ENCODE measurements at regions not wholly inside any gene's neighbourhood (a gene's known extent, or its start where the extent isn't known, plus 50 kb on each side); places are given as distances from the start of the nearest gene placed in this dataset.

DNA sequence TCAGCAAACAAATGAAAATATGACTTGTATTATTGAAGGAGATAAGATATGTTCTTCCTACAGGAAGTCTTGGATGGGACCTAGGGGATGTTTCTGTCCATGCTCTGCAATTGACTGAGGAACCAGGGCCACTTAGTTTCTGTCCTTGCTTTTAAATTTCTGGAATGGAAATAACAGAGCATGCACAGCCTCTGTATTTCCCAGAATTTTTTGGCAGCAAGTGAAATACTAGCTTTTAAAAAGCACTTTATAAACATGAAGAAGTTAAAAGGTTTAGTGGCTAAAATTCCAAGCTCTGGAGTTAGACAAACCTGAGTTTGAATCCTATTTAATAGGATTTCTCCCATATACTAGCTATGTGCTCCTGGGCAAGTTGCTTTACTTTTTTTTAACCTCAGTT is 127.7 kb upstream of the FZD8 start:
- ATAC-seq (replicated peaks; ENCODE audit: extremely low read depth, poor library complexity, severe bottlenecking) = no peak
- H3K4me1 Mint-ChIP-seq = no peaks in the 10 kb centered on the region
- peaks cover 8% of the 10 kb centered on the region for H3K9me3 Mint-ChIP-seq
- no peak overlapping the region for H3K4me3 Mint-ChIP-seq
- H3K36me3 Mint-ChIP-seq (ENCODE audit: insufficient read depth) = peaks cover 2% of the 10 kb centered on the region
- DNase-seq (ENCODE audit: low spot score in 2 of 2) = no peak
- no peaks in the 10 kb centered on the region for H3K27me3 Mint-ChIP-seq
- H3K27ac Mint-ChIP-seq (ENCODE audit: low read depth) = no peak overlapping the region

DNA sequence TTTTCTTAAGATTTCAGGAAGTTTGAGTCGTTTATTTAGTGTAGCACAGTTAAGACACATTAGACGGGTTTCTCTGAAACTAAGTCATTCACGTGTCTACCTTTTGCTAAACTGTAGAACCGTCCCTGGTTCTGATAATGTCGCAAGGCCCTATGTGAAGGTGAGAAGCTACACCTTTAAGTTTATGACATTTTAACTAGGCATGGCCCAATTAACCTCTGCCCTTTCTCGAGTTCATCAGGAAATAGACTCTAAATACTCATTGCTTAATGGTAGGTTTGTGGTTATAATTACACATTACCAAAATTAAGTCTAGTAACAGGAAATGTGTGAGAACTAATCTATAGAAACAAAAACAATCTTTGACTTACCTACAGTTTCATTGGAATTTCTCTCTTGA is 126.6 kb upstream of the FZD8 start:
- H3K27ac Mint-ChIP-seq (ENCODE audit: low read depth) = no peak overlapping the region
- peaks cover 2% of the 10 kb centered on the region for H3K36me3 Mint-ChIP-seq (ENCODE audit: insufficient read depth)
- DNase-seq (ENCODE audit: low spot score in 2 of 2) = no peak
- peaks cover 5% of the 10 kb centered on the region for H3K9me3 Mint-ChIP-seq
- ATAC-seq (replicated peaks; ENCODE audit: extremely low read depth, poor library complexity, severe bottlenecking) = no peak
- H3K27me3 Mint-ChIP-seq = no peaks in the 10 kb centered on the region
- no peak overlapping the region for H3K4me3 Mint-ChIP-seq
- H3K4me1 Mint-ChIP-seq = no peaks in the 10 kb centered on the region

GRCh38 chr10:35768011-35768410 is 125.9 kb upstream of the FZD8 start:
- Mint-ChIP-seq H3K36me3 (ENCODE audit: insufficient read depth) (peaks cover 2% of the 10 kb centered on the region), H3K9me3 (no peaks in the 10 kb centered on the region), H3K27ac (ENCODE audit: low read depth) (no peak overlapping the region), H3K4me1 (no peaks in the 10 kb centered on the region), H3K27me3 (no peaks in the 10 kb centered on the region), H3K4me3 (no peak overlapping the region)
- no peak for ATAC-seq (replicated peaks; ENCODE audit: extremely low read depth, poor library complexity, severe bottlenecking)
- DNase-seq (ENCODE audit: low spot score in 2 of 2) = no peak

DNA sequence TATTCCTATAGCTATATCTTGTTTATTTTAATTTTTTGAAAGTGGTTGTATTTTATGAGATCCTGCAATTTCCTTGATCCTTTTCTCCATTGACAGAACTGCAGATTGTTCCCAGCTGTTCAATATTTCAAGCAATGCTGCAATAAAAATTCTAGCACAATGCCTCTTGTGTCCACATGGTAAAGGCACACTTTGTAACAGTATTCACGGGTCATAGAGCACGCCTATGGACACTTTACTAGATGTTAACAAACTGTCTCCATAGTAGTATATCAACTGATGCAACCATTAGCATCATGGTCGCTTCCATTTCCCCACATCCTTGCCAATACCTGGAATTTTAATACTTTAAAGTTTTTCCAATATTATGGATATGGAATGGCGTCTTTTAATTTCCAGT is 123.9 kb upstream of the FZD8 start:
- H3K36me3 Mint-ChIP-seq (ENCODE audit: insufficient read depth) = peaks cover 1% of the 10 kb centered on the region
- no peak overlapping the region for H3K4me3 Mint-ChIP-seq
- no peak for DNase-seq (ENCODE audit: low spot score in 2 of 2)
- no peak for ATAC-seq (replicated peaks; ENCODE audit: extremely low read depth, poor library complexity, severe bottlenecking)
- no peaks in the 10 kb centered on the region for H3K27me3 Mint-ChIP-seq
- H3K27ac Mint-ChIP-seq (ENCODE audit: low read depth) = no peak overlapping the region
- no peaks in the 10 kb centered on the region for H3K9me3 Mint-ChIP-seq
- no peaks in the 10 kb centered on the region for H3K4me1 Mint-ChIP-seq

DNA sequence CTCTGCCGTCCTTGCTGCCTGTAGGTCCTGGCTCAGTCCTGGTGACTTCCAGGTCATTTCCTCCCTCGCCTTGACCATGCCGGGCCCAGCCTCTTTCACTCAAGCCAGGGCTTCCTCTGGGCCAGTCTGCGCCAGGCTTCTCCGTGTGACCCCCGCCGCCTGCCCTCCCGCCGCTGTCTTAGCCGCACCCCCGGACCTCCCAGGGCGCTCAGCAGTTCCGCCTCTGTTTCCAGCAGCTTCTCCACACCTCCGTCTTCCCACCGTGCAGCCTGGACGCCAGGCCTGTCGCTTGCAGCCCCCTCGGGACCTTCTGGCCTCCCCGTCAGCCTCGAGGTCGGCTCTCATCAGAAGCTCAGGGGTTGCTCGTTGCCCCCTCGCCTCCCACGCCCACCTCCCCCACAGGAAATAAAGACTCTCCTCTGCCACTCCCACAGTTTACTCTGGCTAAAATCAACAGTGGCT is 123.0 kb upstream of the FZD8 start:
- Mint-ChIP-seq H3K4me1 (no peaks in the 10 kb centered on the region), H3K9me3 (no peaks in the 10 kb centered on the region), H3K27ac (ENCODE audit: low read depth) (no peak overlapping the region), H3K4me3 (no peak overlapping the region), H3K36me3 (ENCODE audit: insufficient read depth) (no peaks in the 10 kb centered on the region), H3K27me3 (no peaks in the 10 kb centered on the region)
- DNase-seq (ENCODE audit: low spot score in 2 of 2) (no peak), ATAC-seq (replicated peaks; ENCODE audit: extremely low read depth, poor library complexity, severe bottlenecking) (no peak)

- H3K4me3 Mint-ChIP-seq = no peak overlapping the region
- H3K27me3 Mint-ChIP-seq = peaks cover 11% of the 10 kb centered on the region
- H3K4me1 Mint-ChIP-seq = no peaks in the 10 kb centered on the region
- no peak overlapping the region for H3K27ac Mint-ChIP-seq (ENCODE audit: low read depth)
- no peak for DNase-seq (ENCODE audit: low spot score in 2 of 2)
- H3K36me3 Mint-ChIP-seq (ENCODE audit: insufficient read depth) = no peaks in the 10 kb centered on the region
- ATAC-seq (replicated peaks; ENCODE audit: extremely low read depth, poor library complexity, severe bottlenecking) = no peak
- H3K9me3 Mint-ChIP-seq = no peaks in the 10 kb centered on the region
These were observed 120.4 kb upstream of the FZD8 start for GRCh38 chr10:35762311-35763030.

- Mint-ChIP-seq H3K4me3 (no peak overlapping the region), H3K27me3 (peaks cover 11% of the 10 kb centered on the region), H3K9me3 (no peaks in the 10 kb centered on the region), H3K36me3 (ENCODE audit: insufficient read depth) (no peaks in the 10 kb centered on the region), H3K4me1 (no peaks in the 10 kb centered on the region), H3K27ac (ENCODE audit: low read depth) (no peak overlapping the region)
- DNase-seq (ENCODE audit: low spot score in 2 of 2) = no peak
- no peak for ATAC-seq (replicated peaks; ENCODE audit: extremely low read depth, poor library complexity, severe bottlenecking)
These were observed 116.0 kb upstream of the FZD8 start for GRCh38 chr10:35758076-35758475.

- Mint-ChIP-seq H3K4me1 (no peaks in the 10 kb centered on the region), H3K4me3 (no peak overlapping the region), H3K9me3 (no peaks in the 10 kb centered on the region), H3K27ac (ENCODE audit: low read depth) (no peak overlapping the region), H3K36me3 (ENCODE audit: insufficient read depth) (no peaks in the 10 kb centered on the region), H3K27me3 (peaks cover 11% of the 10 kb centered on the region)
- ATAC-seq (replicated peaks; ENCODE audit: extremely low read depth, poor library complexity, severe bottlenecking) (no peak), DNase-seq (ENCODE audit: low spot score in 2 of 2) (no peak)
These were observed 112.4 kb upstream of the FZD8 start for GRCh38 chr10:35754519-35754918.

DNA sequence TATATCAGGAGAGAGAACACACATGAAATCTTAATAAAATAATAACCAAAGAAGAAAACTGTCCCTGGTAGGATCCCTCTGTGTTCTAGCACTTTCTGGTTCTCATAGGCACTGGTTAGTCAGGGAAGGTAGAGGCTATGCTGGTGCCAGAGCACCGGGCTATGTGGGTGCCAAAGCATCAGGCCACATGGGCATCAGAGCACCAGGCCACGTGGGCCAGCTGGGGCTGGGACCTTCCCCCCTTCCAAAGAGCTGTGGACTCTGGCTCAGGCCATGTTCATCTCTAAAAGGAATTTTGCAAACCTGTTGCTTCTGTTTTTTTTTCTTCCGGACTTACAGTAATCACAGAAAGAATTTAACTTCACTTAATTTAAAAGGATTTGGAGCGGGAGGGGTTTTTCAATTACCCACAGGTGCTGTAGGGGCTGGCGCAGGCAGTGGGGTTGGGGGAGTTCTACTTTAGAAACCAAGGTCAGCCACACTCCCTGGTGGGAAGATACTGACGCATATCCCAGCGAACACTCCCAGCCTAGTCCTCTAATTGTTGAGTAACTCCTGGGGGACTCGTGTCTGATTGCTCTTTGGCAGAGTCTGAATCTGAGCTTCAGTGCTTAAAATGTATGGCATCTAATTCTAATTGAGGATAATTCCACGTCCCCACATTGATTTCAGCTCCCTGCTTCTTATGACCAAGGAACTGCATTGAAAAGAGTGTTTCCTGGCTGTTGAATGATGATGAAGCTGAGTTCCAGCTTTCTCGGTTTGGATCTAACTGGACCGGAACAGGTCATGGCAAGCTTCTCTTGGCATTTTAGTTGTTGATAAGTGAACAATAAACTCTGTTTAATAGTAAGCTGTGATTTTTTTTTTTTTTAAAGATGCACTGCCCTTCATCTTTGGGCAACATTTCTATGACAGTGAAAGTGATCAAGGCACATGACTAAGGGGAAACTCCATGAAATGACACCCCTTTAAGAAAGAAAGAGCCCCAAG is 110.7 kb upstream of the FZD8 start:
- DNase-seq (ENCODE audit: low spot score in 2 of 2) = no peak
- Mint-ChIP-seq H3K4me1 (no peaks in the 10 kb centered on the region), H3K36me3 (ENCODE audit: insufficient read depth) (no peaks in the 10 kb centered on the region), H3K9me3 (no peaks in the 10 kb centered on the region), H3K4me3 (no peak overlapping the region), H3K27me3 (no peaks in the 10 kb centered on the region), H3K27ac (ENCODE audit: low read depth) (no peak overlapping the region)
- no peak for ATAC-seq (replicated peaks; ENCODE audit: extremely low read depth, poor library complexity, severe bottlenecking)

GRCh38 chr10:35751347-35751746 is 109.3 kb upstream of the FZD8 start:
- Mint-ChIP-seq H3K9me3 (no peaks in the 10 kb centered on the region), H3K4me3 (no peak overlapping the region), H3K27ac (ENCODE audit: low read depth) (no peak overlapping the region), H3K36me3 (ENCODE audit: insufficient read depth) (no peaks in the 10 kb centered on the region), H3K4me1 (no peaks in the 10 kb centered on the region), H3K27me3 (no peaks in the 10 kb centered on the region)
- DNase-seq (ENCODE audit: low spot score in 2 of 2) (no peak), ATAC-seq (replicated peaks; ENCODE audit: extremely low read depth, poor library complexity, severe bottlenecking) (no peak)

GRCh38 chr10:35749230-35749629 is 107.1 kb upstream of the FZD8 start:
- Mint-ChIP-seq H3K36me3 (ENCODE audit: insufficient read depth) (no peaks in the 10 kb centered on the region), H3K27me3 (peaks cover 6% of the 10 kb centered on the region), H3K27ac (ENCODE audit: low read depth) (no peak overlapping the region), H3K4me1 (no peaks in the 10 kb centered on the region), H3K4me3 (no peak overlapping the region), H3K9me3 (no peaks in the 10 kb centered on the region)
- DNase-seq (ENCODE audit: low spot score in 2 of 2) = no peak
- ATAC-seq (replicated peaks; ENCODE audit: extremely low read depth, poor library complexity, severe bottlenecking) = no peak

- Mint-ChIP-seq H3K27ac (ENCODE audit: low read depth) (no peak overlapping the region), H3K27me3 (peaks cover 6% of the 10 kb centered on the region), H3K4me3 (no peak overlapping the region), H3K9me3 (no peaks in the 10 kb centered on the region), H3K36me3 (ENCODE audit: insufficient read depth) (peaks cover under 1% of the 10 kb centered on the region), H3K4me1 (no peaks in the 10 kb centered on the region)
- no peak for ATAC-seq (replicated peaks; ENCODE audit: extremely low read depth, poor library complexity, severe bottlenecking)
- DNase-seq (ENCODE audit: low spot score in 2 of 2) = no peak
These were observed 103.7 kb upstream of the FZD8 start for GRCh38 chr10:35745617-35746403.
